Brain microvascular endothelial cell (primary cell): ENCODE measurements at regions not wholly inside any gene's neighbourhood (a gene's known extent, or its start where the extent isn't known, plus 50 kb on each side); places are given as distances from the start of the nearest gene placed in this dataset.

Experiments used
- DNase-seq: peaks from one replicate; pipeline ENCODE4 v3.0.0-alpha.2; 2020
- H3K27ac ChIP-seq: fragments of 250-450 bp; sonication (Bioruptor Pico); 2 replicates; pipeline ENCODE4 v1.5.1; 2020; ENCODE audit warnings: mild to moderate bottlenecking, moderate library complexity
- H3K27me3 ChIP-seq: fragments of 250-450 bp; sonication (Bioruptor Pico); replicated peaks from 2 replicates; pipeline ENCODE4 v1.5.1; 2020; ENCODE audit warnings: mild to moderate bottlenecking
- H3K36me3 ChIP-seq: fragments of 250-450 bp; sonication (Bioruptor Pico); replicated peaks from 2 replicates; pipeline ENCODE4 v1.5.1; 2020; ENCODE audit warnings: mild to moderate bottlenecking
- H3K4me3 ChIP-seq: 2 replicates; pipeline ENCODE4 v1.5.1; 2011; ENCODE audit warnings: low read depth, mild to moderate bottlenecking, control low read depth, low read length, moderate library complexity
- in situ Hi-C: cut with HindIII; loops from 2 replicates; pipeline ENCODE4 v1.10.0; 2017; ENCODE audit warnings: low sequenced_read_pairs, low pct_ligation_motif_present
- TF ChIP-seq, protein P1 (sequence below): IDR thresholded peaks from 2 replicates; pipeline ENCODE4 v1.5.1; 2011; ENCODE audit warnings: low read depth, mild to moderate bottlenecking, moderate library complexity, low read length, control low read depth, inconsistent platforms; ENCODE audit errors: missing control alignments

DNA sequence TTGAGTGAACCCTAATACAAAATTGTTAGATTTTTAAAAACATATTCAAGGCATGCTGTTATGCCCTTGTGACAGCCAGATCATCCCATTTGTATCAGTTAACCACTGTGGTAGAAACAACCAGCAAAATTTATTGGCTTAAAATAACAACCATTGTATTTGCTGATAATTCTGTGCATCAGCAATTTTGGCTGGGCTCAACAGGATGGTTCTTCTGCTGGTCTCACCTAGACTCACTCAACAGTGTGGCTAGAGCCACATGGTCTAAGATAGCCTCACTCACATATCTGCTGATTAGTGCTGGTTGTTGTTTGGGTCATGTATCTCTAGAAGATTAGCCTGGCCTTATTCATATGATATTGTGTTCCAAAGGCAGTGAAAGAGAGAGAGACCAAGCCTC lies 160.1 kb upstream of the GATA6 start:
- no peak for DNase-seq
- no peak overlapping the region for H3K27ac ChIP-seq
- TF ChIP-seq, protein P1, sequence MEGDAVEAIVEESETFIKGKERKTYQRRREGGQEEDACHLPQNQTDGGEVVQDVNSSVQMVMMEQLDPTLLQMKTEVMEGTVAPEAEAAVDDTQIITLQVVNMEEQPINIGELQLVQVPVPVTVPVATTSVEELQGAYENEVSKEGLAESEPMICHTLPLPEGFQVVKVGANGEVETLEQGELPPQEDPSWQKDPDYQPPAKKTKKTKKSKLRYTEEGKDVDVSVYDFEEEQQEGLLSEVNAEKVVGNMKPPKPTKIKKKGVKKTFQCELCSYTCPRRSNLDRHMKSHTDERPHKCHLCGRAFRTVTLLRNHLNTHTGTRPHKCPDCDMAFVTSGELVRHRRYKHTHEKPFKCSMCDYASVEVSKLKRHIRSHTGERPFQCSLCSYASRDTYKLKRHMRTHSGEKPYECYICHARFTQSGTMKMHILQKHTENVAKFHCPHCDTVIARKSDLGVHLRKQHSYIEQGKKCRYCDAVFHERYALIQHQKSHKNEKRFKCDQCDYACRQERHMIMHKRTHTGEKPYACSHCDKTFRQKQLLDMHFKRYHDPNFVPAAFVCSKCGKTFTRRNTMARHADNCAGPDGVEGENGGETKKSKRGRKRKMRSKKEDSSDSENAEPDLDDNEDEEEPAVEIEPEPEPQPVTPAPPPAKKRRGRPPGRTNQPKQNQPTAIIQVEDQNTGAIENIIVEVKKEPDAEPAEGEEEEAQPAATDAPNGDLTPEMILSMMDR: no peak
- no peaks in the 10 kb centered on the region for H3K36me3 ChIP-seq
- H3K4me3 ChIP-seq: no peak overlapping the region
- H3K27me3 ChIP-seq: no peaks in the 10 kb centered on the region
- in situ Hi-C loops: no loop called here

DNA sequence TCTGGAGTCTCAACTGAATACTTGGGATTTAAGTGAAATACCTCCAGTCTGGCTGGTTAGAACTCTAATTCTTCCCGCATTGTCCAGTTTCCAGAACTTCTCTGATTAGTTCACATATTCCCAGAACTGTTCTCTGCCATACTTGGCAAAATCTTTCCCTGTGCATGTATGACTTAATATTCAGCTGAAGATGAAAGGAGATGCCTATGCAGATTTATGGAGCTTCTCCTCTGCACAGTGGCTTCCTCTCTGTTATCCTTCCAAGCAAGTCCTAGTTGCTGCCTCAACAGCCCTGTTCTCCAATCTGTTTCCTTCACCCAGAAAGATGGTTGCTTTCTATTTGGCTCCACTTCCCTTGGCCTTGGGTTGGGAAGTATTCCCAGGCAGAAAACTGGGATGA lies 155.4 kb upstream of the GATA6 start:
- in situ Hi-C loops: no loop called here
- no peak for DNase-seq
- Histone ChIP-seq H3K27ac (no peak overlapping the region), H3K36me3 (no peaks in the 10 kb centered on the region), H3K27me3 (no peaks in the 10 kb centered on the region), H3K4me3 (no peak overlapping the region)
- TF ChIP-seq, protein P1: no peak

DNA sequence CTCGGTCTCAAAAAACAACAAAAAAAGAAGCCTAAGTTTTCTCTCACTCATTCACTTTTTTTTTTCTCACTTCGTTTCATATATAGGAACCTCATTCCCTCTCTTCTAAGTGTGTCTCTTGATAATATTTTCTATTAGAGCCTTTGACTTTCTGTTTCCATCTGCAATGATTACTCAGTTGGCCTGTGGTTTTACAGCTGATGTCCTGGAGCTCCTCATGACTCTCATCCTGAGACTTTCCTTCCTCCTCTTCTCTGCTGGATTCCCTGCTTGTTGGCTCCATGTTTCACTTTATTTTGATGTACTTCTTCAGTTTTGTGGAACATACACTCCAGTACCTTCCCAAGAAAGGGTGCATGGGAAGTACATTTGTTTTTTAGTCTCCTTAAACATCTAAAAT lies 154.2 kb upstream of the GATA6 start:
- TF ChIP-seq, protein P1: no peak
- in situ Hi-C loops: no loop called here

DNA sequence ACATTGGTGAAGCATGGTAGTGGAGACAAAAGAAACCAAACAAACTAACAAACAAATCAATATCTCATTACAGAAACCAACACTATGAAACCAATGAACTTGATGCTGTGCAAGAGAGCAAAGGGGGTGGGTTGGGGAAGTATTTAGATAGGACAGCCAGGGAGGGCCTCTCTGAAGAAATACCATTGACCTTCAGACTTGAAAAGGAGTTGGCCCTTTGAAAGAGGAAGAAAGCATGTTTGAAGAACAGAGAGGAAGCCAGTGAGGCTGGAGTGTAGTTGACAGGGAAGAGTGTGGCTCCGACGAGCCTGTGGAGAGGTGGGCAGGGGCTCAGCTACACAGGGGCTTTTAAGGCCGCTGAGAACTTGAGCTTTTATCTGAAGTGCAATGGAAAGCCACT lies 151.0 kb upstream of the GATA6 start:
- in situ Hi-C loops: no loop called here
- no peaks in the 10 kb centered on the region for H3K36me3 ChIP-seq
- no peaks in the 10 kb centered on the region for H3K27me3 ChIP-seq
- DNase-seq: no peak
- H3K27ac ChIP-seq: no peak overlapping the region
- TF ChIP-seq, protein P1: no peak
- H3K4me3 ChIP-seq: no peak overlapping the region

More for the DNA sequence above, 154.2 kb upstream of the GATA6 start:
- Histone ChIP-seq H3K4me3 (no peak overlapping the region), H3K36me3 (no peaks in the 10 kb centered on the region), H3K27ac (no peak overlapping the region), H3K27me3 (no peaks in the 10 kb centered on the region)
- no peak for DNase-seq

DNA sequence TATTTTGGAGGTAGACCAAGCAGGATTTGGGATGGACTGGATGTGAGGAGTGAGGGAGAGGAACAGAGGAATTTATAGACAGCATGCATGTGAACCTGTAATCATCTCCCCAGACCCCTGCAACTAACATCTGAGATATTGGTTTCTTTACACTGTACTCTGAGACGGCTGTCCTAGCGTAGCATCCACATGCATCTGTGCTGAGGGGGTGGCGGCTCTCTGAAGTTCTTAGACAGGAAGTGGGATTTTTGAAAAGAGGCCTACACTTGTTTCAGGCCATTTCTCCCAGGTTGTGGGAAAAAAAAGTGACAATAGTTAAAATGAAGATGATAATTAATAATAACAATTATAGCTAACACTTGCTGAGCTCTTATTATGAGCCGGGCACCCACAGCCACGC lies 150.2 kb upstream of the GATA6 start:
- Histone ChIP-seq H3K4me3 (no peak overlapping the region), H3K27ac (no peak overlapping the region), H3K36me3 (no peaks in the 10 kb centered on the region), H3K27me3 (no peaks in the 10 kb centered on the region)
- no peak for DNase-seq
- TF ChIP-seq, protein P1: no peak
- in situ Hi-C loops: no loop called here

DNA sequence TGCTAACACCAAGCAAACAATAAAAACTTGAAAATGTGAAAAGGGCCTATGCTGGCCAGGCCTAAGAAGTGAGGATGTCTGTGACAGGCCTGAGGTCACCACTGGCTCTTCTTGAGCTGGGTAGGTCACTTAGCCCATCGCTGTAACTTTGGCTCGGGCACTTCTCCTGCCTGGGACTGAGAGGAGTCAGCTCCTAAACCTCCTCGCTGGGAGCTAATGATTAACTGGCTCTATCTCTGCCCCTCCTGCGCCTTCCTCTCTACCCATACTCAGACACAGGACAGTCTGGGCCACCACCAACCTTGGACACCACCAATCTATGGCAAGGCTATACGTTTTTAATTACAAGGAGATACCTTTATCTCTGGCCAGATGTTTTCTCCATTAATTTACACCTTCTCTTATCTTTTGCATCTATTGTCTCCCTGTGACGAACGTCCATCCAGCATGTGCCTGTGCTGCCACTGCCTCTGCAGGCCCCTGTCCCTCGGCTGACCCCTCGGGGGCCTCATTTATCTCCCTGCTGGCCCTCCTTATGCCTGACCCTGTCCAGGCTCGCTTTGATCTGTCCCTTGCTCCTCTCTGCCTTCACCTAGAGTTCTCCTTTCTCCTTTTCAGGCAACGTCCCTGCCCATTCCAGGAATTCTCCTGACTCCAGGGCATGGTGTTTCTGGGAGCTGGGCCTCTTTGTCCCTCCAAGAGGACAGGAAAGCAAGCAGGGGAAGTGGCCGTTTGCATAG lies 149.1 kb upstream of the GATA6 start:
- no peak for DNase-seq
- in situ Hi-C loops: no loop called here
- H3K27ac ChIP-seq: no peak overlapping the region
- no peaks in the 10 kb centered on the region for H3K36me3 ChIP-seq
- H3K27me3 ChIP-seq: no peaks in the 10 kb centered on the region
- H3K4me3 ChIP-seq: no peak overlapping the region
- TF ChIP-seq, protein P1: no peak
